Peyer's patch (tissue), 4 donors: ENCODE measurements at regions not wholly inside any gene's neighbourhood (a gene's known extent, or its start where the extent isn't known, plus 50 kb on each side); places are given as distances from the start of the nearest gene placed in this dataset.

Source experiments
- POLR2A ChIP-seq, 2 donors: fragments of 450-650 bp; IDR thresholded peaks; one replicate each; pipeline ENCODE4 v1.5.1; 2017; ENCODE audit warnings: antibody characterized with exemption in 2 of 2, mild to moderate bottlenecking in 2 of 2, moderate library complexity in 2 of 2
- TF ChIP-seq, protein P1 (sequence below), 6 experiments: fragments of 450-650 bp in 4 of 6; fragments of 200-600 bp in 2 of 6; sonication (generic) in 1 of 6; IDR thresholded peaks; one replicate each; pipeline ENCODE4 v1.5.1; 2017 to 2019; ENCODE audit warnings: antibody characterized with exemption in 6 of 6, mild to moderate bottlenecking in 3 of 6, moderate library complexity in 1 of 6

DNA sequence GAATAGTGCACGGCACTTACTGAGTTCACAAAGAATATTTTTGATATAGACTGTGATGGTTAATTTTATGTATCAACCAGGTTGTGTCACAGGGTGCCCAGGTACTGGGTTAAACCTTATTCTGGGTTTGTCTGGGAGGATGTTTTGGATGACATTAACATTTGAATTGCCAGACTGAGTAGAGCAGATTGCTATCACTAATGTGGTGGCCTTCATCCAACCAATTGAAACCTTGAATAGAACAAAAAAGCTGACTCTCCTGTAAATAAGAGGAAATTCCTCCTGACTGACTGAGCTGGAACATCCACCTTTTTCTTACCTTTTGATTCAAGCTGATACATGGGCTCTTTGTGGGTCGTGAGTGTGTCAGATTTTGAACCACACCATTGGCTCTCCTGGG, 1424.4 kb upstream of the MIR17HG start:
- TF ChIP-seq, protein P1, sequence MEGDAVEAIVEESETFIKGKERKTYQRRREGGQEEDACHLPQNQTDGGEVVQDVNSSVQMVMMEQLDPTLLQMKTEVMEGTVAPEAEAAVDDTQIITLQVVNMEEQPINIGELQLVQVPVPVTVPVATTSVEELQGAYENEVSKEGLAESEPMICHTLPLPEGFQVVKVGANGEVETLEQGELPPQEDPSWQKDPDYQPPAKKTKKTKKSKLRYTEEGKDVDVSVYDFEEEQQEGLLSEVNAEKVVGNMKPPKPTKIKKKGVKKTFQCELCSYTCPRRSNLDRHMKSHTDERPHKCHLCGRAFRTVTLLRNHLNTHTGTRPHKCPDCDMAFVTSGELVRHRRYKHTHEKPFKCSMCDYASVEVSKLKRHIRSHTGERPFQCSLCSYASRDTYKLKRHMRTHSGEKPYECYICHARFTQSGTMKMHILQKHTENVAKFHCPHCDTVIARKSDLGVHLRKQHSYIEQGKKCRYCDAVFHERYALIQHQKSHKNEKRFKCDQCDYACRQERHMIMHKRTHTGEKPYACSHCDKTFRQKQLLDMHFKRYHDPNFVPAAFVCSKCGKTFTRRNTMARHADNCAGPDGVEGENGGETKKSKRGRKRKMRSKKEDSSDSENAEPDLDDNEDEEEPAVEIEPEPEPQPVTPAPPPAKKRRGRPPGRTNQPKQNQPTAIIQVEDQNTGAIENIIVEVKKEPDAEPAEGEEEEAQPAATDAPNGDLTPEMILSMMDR (IDR thresholded peaks at IDR 0.05), result no peak
- TF ChIP-seq POLR2A (IDR thresholded peaks at IDR 0.05), result no peak
